GM18867 (cell line): ENCODE measurements at regions not wholly inside any gene's neighbourhood (a gene's known extent, or its start where the extent isn't known, plus 50 kb on each side); places are given as distances from the start of the nearest gene placed in this dataset.
"Not testable (repeated sequence)": the region's sequence is repeated elsewhere in the genome, so short reads cannot be mapped to it uniquely, and the experiment has no call there.

Experiments
- ATAC-seq: cut with Tn5 transposase; IDR thresholded peaks from one replicate; pipeline ENCODE4 v1.9.1; 2021; ENCODE audit warnings: mild to moderate bottlenecking, moderate library complexity; ENCODE audit not compliant: unreplicated experiment

GRCh38 chr1:47680815-47681475, 243.1 kb downstream of the FOXD2 start:
- ATAC-seq: no peak

GRCh38 chr1:47681735-47682134, 243.9 kb downstream of the FOXD2 start:
- ATAC-seq: no peak

GRCh38 chr1:47682198-47682597, 244.4 kb downstream of the FOXD2 start:
- ATAC-seq: no peak

GRCh38 chr1:47682786-47683350, 245.0 kb downstream of the FOXD2 start:
- no peak for ATAC-seq

GRCh38 chr1:47683401-47683800, 245.6 kb downstream of the FOXD2 start:
- ATAC-seq: no peak

GRCh38 chr1:47684518-47684917, 246.7 kb downstream of the FOXD2 start:
- no peak for ATAC-seq

GRCh38 chr1:47684964-47685762, 247.3 kb downstream of the FOXD2 start:
- no peak for ATAC-seq

GRCh38 chr1:47685763-47686066, 247.9 kb downstream of the FOXD2 start:
- ATAC-seq: no peak

GRCh38 chr1:47686731-47687630, 249.1 kb downstream of the FOXD2 start:
- ATAC-seq: no peak

- ATAC-seq: no peak
Measured at GRCh38 chr1:47687631-47688460, 250.0 kb downstream of the FOXD2 start.

GRCh38 chr1:47688461-47689296, 250.8 kb downstream of the FOXD2 start:
- no peak for ATAC-seq

- ATAC-seq: no peak
Measured at GRCh38 chr1:47689894-47690293, 252.1 kb downstream of the FOXD2 start.

GRCh38 chr1:47690341-47691250, 252.8 kb downstream of the FOXD2 start:
- ATAC-seq: no peak

GRCh38 chr1:47691293-47691692, 253.4 kb downstream of the FOXD2 start:
- not testable (repeated sequence) for ATAC-seq

GRCh38 chr1:47692196-47692595, 254.4 kb downstream of the FOXD2 start:
- ATAC-seq: no peak

- ATAC-seq: no peak
Measured at GRCh38 chr1:47693115-47693514, 255.3 kb downstream of the FOXD2 start.

- ATAC-seq: no peak
Measured at GRCh38 chr1:47694011-47694890, 256.4 kb downstream of the FOXD2 start.

GRCh38 chr1:47696404-47696736, 258.5 kb downstream of the FOXD2 start:
- no peak for ATAC-seq
